Tibial nerve (tissue), 4 donors: ENCODE measurements at regions not wholly inside any gene's neighbourhood (a gene's known extent, or its start where the extent isn't known, plus 50 kb on each side); places are given as distances from the start of the nearest gene placed in this dataset.

Experiments used
- EP300 ChIP-seq, 2 donors: sonication (generic); formaldehyde crosslinking; IDR thresholded peaks; one replicate each; pipeline ENCODE4 v1.6.1; 2017; ENCODE audit warnings: antibody characterized with exemption in 2 of 2, mild to moderate bottlenecking in 1 of 2
- POLR2A ChIP-seq, 2 donors: fragments of 450-650 bp; IDR thresholded peaks; one replicate each; pipeline ENCODE4 v1.6.1; 2017; ENCODE audit warnings: antibody characterized with exemption in 2 of 2, mild to moderate bottlenecking in 2 of 2, moderate library complexity in 2 of 2
- TF ChIP-seq, protein P1 (sequence below), 5 experiments: fragments of 200-600 bp in 3 of 5; fragments of 450-650 bp in 2 of 5; sonication (generic) in 3 of 5; IDR thresholded peaks; one replicate each; pipeline ENCODE4 v1.5.1; 2016 to 2019; ENCODE audit warnings: antibody characterized with exemption in 5 of 5, mild to moderate bottlenecking in 3 of 5, moderate library complexity in 2 of 5

DNA sequence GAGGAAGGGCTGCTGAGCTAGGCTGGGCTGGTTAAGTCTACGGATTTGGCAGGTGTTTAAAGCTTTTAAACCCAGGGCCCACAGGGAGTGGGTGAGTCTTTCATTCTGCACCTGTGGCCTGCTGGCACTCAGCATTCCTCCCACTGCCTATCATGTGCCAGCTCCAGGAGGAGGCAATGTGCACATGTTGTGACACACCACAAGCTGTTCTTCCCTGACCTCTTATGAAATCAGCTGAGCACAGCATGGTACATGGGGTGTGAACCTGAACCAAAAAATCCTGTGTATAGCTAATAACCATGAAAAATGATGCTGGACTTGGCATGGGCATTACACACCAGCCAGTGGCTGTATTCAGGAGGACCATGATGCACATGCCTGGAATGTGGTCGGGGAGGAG is 297.9 kb upstream of the MMADHC start:
- TF ChIP-seq POLR2A (IDR thresholded peaks at IDR 0.05) = no peak
- TF ChIP-seq, protein P1, sequence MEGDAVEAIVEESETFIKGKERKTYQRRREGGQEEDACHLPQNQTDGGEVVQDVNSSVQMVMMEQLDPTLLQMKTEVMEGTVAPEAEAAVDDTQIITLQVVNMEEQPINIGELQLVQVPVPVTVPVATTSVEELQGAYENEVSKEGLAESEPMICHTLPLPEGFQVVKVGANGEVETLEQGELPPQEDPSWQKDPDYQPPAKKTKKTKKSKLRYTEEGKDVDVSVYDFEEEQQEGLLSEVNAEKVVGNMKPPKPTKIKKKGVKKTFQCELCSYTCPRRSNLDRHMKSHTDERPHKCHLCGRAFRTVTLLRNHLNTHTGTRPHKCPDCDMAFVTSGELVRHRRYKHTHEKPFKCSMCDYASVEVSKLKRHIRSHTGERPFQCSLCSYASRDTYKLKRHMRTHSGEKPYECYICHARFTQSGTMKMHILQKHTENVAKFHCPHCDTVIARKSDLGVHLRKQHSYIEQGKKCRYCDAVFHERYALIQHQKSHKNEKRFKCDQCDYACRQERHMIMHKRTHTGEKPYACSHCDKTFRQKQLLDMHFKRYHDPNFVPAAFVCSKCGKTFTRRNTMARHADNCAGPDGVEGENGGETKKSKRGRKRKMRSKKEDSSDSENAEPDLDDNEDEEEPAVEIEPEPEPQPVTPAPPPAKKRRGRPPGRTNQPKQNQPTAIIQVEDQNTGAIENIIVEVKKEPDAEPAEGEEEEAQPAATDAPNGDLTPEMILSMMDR (IDR thresholded peaks at IDR 0.05) = no peak
- TF ChIP-seq EP300 (IDR thresholded peaks at IDR 0.05) = no peak
